Activated CD4-positive, alpha-beta T cell treated with anti-CD3 and anti-CD28 coated beads, Interleukin-2, amount 50 U/mL, for 16 hours (primary cell): ENCODE measurements at regions not wholly inside any gene's neighbourhood (a gene's known extent, or its start where the extent isn't known, plus 50 kb on each side); places are given as distances from the start of the nearest gene placed in this dataset.

Experiments
- DNase-seq: peaks from one replicate; pipeline ENCODE4 v3.0.0-alpha.2; 2020

DNA sequence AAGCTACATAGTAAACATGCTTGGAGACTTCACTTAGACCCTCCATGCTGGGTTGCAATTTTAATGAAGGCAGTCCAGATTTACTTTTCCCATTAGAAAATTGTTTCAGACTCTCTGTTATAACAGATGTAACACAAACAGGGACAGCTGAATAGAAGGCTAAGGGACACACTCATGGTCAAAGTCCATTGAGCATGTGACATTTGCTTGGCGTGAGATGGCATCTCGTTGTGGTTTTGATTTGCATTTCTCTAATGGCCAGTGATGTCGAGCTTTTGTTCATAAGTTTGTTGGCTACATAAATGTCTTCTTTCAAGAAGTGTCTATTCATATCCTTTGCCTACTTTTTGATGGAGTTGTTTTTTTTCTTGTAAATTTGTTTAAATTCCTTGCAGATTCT lies 358.2 kb upstream of the CLNK start:
- no peak for DNase-seq

DNA sequence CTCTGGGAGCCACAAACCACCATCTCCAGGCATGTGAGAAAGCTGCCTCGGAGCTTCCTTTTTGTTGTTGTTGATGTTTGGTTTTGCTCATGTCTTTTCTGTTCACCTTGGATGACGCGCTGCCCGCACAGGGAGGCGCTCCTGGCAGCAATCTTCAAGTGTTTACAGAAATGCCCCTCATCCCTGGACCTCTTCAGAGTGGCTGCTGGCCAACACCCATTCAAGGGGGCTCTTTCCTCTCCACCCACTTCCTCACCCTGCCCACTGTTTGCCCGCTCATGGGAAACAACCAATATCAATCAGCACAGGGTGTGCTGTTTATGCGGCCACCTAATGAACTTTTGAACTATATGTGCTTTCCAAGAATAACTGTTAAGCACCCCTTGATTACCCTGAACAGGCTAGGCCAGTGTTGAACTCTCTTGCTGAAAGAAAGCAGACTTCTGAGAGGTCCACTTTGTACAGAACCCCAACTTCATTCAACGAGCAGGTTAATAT lies 355.1 kb upstream of the CLNK start:
- DNase-seq = no peak

DNA sequence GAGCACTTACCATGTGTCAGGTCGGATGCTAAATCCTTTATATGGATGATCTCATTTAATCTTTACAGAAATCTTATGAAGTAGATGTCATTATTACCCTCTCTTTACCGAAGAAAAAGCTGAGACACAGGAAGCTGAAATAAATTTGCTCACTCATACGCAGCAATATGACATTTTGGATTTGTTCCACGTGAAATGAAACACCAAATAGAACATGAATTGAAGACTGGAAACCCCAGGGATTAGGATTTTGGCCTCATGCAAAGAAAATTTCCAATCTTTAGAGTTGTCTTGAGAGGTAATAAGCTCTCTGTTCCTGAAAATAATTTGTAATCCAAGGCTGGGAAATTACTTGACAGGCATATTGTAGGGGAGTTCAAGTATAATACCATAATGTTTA lies 354.4 kb upstream of the CLNK start:
- DNase-seq = no peak

DNA sequence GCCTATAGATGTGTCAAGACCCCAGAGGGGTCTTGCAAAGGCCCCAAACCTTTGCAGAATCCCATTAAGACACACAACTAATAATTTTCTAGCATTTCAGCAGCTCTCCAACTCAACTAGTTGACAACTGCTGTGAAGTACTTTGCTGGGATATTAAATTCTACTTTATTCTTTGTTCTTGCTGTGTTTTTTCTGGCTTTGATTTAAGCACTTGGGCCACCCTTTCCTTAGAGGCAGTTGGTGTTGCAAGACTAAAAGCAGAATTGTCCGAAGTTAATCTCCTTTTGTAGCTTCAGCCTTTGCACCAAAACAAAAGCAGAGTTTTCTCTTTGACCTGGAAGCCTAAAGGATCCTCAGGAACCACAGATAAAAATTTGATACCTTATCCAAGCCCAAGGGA lies 353.1 kb upstream of the CLNK start:
- DNase-seq = no peak

DNA sequence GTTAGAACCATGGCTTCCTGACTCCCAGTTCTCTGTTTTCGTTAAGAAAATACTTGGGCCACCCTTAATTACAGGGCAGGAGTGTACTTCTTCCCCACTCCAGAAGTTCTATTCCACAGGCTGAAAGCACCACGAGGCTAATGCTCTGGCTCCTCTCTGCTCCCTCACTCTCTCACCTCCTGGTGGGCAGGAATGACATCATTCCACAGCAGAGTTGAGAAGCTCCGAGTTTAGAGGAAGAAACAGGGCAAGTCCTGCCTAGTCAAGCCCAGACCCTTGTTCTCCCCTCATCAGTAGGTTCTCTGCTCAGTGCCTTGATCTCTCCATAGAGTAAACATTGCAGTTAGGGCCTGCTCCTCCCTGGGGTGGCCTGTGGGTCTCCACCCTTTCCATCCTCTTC lies 343.8 kb upstream of the CLNK start:
- DNase-seq = no peak

DNA sequence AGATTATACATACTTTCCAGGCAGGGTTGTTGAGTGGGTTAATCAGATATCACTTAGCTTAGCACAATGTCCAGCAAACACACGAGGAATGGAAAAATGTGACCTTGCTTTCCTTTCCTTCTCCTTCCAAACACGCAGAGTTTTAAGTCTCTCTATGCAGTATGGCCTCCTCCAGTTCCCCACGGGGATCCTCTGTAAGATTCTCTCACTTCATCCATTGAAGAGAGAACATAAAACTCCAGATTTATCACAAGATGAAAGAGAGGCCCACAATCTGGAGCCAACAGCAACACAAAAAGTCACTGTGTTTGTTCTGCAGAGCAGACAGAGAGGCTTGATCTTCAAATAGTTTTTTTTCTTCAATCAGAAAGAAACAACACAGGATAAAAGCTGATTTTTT lies 336.8 kb upstream of the CLNK start:
- no peak for DNase-seq

DNA sequence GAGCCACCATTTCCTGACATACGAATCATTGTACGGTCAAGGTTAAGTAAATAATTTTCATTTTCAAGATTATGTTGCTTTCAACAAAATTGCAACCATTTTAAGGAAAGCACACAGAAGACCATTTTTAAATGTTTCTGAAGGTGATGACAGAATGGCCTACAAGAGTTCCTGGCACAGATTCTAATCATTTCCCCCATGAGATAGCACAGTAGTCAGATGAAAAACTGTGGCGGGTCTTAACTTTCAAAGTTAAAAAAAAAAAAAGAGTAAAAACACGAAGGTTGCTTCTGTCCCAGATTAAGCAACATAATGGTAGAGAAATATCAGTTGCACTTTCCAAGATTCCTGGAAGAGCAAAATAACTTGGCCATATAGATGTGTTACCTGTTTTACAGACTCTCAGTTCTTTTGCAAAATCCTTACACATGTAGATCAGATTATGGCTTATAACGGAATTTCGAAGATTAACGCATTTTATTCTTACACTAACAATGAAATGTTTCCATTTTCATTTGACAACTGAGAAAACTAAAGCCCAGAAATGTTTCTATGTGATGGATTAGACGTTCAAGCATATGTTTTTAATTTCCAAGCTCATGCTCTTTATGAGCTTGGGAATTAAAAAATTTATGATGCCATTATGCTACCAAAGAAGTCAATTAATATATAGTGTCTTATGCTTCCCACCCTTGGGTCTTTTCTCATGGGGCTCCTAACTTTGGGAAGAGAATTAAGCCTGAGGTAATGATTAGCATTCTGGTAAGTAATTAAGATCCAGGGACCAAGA lies 335.1 kb upstream of the CLNK start:
- no peak for DNase-seq

DNA sequence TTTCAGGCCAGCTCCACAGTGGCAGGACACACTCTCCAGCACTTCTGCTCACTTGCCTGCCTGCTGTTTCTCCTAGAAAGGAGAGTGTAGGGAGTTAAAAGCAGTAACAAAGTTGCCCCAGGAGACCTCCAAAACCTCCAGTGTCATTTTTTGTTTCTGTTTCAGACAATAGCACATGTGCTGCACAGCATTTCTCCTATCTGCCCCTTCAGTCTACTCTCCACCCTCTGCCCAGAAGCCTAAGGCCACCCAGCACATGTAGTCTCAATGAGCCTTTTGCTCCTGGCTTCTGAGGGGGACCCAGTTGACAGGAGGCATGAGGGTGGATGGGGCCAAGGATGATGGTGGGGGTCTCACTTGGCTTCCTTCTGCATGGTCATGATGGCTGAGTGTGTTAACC lies 329.6 kb upstream of the CLNK start:
- DNase-seq = no peak

DNA sequence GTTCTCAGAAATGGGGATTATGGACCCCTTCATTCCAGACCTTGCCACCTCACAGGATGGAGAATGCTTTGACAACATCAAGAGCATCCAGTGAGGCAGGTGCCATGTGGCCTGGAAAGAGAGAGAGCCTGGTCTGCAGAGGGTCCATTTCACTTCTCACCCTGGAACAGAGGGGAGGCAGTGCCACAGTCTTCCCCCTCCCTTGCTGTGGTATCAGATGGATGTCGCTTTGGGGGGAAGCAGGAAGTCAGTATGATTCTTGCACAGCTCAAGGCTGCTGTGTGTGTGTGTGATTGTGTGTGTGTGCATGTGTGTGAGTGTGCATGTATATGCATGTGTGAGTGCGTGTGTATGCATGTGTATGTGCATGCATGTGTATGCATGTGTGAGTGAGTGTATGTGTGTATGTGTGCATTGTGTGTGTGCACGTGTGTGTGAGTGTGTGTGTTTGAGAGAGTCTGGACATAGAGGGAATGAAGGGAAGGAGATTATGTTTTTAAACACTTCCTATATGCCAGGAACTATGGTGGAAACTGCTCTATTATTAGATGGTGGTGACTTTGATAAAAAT lies 328.6 kb upstream of the CLNK start:
- DNase-seq = no peak

DNA sequence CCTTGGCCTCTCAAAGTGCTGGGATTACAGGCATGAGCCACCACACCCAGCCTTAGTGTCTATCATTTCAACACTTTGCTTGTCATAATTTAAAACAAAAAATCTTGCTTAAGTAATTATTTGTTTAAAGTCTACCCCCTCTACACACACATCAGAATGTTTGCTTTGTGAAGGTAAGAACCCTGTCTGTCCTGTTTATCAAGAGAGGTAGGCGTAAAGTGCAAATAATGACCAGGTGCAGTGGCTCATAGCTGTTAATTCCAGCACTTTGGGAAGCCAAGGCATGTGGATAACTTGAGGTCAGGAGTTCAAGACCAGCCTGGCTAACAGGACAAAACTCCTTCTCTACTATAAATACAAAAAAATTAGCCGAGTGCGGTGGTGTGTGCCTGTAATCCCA lies 326.7 kb upstream of the CLNK start:
- DNase-seq = no peak

DNA sequence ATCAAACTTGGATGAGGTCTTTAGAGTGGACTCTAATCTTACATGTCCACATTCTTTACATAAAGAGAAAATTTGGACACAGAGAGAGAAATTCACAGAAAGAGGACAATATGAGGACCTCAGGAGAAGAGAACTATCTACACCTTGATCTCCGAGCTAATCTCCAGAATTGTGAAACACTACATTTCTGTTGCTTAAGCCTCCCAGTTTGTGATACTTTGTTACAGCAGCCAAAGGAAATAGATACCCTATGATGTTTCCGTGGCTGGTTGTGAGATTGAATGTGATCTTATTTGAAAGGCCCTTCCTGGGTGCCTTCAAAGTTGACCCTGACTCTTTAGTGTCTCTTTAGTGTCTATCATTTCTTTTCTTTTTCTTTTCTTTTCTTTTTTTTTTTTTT lies 326.1 kb upstream of the CLNK start:
- no peak for DNase-seq

DNA sequence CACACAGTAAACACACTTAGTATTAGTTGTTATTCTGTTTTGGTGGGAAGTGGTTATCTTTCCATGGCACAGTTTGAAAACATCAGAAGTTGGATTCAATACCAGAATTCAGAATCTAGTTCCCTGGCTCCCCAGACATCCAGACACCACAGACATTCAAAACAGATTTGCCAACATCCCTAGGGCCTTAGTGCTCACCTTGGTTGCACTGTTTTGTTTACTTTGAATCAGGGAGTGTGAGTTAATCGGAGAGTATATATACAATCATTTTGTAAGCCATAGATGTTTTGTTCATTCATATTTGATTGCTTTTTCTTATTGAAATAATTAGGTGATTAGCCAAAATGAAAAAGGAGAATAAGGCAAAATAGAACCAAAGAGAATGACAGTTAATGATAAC lies 324.7 kb upstream of the CLNK start:
- no peak for DNase-seq

DNA sequence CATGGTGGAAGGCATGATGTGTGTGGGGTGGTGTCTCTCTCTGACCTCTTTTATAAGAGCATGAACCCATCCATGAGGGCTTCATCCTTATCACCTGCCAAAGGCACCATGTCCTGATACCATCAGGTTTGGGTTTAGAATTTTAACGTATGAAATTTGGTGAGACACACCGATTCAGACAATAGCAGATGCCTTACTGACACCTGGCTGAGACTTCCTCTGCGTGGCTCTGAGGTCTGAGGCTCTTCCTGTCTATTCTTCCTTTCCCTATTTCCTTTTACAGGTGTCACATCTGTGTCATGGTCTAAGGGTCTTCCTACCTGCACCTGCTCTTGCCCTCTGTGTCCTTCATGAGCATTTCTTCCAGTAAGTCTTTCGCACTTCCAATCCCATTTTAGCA lies 320.7 kb upstream of the CLNK start:
- no peak for DNase-seq

DNA sequence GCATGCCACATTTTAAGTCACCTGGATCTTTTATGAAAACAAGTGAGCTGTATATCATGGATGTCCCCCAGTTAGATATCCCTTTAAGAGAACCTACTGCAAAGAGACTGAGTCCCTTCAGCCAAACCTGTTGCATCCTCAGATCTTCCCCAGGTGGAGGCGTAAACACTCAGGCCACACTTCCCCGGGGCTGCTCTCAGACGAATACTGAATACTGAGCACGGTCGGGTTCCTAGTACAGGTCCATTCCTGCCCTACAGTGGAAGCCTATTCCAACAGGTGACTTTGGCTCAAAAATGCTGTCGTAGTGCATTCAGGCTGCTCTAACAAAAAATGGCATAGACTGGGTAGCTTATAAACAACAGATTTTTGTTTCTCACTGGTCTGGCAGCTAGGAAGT lies 320.2 kb upstream of the CLNK start:
- no peak for DNase-seq

DNA sequence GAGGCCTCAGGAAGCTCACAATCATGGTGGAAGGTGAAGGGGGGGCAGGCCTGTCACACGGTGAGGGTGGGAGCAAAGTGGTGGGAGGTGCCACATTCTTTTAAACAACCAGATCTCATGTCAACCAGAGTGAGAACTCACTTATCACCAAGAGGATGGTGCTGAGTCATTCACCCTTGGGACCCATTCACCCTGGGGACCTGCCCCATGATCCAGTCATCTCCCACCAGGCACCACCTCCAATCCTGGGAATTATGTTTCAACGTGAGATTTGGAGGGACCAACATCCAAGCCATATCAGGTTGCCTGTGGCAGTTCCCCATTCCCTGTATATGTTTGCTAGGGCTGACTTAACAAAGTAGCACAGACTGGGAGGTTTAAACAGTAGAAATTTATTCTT lies 318.4 kb upstream of the CLNK start:
- DNase-seq = no peak

DNA sequence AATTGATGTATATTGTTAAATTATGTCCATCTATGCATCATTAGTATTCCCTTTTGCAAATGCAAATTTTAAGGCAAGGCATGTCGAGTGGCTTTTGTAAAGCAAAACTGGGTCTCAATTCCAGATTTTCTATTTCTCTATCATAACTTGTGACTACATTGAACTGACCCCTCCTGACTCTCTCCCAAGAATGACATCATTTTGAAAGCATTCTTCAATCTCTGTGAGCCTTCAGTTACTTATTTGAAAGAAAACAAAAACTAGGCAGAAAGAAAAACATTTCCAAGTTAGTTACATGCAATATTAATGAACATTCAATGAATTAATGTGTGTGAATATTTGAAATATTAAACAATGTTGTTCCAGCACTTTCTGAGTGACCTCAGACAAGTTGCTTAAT lies 314.3 kb upstream of the CLNK start:
- no peak for DNase-seq

DNA sequence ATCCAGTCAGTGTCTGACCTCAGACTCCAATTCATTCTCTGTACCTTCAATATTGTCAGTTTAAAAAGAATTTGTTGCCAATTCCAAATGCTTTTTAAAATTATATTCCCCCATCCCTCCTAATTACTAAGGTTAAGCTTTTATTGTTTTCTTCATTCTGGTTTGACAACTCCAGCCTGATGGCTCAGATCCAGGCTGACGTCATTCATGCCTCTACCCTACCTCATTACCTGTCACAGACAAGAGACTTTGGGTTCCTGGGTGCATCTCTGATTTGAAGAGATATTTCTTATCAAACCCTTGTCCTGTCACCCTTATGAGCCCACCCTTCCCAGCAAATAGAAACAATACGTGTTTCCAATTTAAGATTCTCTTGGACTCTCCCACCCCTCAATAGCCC lies 300.2 kb upstream of the CLNK start:
- no peak for DNase-seq

DNA sequence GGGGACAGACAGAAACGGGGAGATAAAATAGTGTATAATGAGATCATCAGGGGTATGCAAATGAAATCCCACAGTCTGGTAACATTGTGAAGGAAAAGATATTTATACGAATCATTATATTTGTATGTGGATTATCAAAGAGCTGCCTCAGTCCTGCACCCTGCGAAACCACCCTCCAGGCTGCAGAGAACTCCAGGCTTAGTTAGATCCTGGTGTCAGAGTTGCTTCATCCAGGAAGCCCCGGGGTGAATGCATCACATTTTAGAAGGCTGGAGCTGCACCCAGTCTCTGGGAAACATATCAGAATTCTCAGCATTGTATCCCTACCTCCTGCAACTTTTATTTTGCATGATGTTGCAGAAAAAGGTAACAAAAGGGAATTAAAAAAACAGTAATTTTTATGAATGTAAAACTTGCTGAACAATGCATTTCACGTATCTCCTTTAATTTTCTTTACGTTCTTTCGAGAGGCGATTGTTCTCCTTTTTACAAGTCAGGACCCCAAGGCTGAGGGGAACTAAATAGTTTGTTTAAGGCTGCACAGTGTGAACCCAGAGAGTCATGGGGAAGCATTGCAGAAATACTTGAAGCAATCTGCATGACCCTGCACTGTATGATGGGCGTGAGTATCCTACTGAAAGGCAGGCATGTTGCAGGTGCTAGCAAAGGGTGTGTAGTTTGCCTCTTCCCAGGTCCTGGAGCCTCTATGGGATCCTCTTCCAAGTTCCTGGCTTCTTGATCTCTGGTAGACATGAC lies 299.5 kb upstream of the CLNK start:
- DNase-seq = no peak

DNA sequence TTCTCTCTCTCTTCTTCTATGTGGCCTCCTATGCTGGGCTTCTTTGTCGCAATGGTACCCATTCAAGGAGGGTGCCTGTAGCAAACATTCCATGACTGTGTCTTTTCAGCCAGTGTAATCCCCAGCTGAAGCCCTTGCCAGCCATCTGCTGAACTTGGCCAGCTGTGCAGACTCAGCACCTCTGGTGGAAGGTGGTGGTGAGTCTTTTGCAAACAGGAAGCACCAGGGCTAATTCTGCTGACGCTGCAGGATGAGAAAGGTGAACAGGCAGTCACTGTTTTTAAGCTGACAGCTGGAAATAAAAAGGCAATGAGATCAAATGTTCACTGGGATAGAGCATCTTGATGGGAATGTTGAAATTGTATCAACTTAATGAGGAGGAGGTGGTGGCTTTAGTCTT lies 298.7 kb upstream of the CLNK start:
- DNase-seq = no peak

DNA sequence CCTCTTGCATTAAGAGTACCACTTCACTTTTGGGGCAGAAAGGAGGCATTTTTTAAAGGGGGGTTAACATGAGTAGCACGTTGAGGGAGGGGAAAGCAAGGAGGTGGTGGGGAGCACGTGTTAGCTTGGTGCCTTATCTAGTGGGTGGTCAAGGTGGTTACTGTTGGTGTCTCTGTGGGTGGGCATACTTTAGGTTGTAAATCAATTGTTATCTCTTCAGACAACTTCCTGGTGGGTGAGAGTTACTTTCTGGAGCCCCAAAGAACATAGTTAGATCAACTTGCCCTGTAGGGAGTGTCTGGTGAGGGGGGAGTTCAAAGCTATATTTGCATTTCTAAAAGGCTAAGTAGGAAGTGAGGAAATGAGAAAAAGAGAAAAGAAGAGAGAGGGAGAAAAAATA lies 297.7 kb upstream of the CLNK start:
- DNase-seq = no peak

DNA sequence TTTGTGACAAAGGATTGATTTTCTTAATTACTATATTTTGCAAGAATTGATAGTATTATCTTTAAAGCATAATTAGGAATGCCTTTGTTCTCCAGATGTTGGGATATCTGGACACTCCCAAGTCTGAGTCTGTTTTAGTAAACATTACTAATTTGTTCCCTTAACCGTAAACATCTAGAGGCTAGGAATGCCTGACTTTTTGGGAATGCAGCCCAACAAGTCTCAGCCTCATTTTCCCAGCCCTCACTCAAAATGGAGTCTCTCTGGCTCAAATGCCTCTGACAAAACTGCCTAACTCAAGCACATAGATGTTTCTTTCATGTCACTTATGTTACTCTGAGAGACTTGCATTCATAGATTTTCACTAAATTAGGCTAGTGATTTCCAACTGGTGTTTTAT lies 297.0 kb upstream of the CLNK start:
- DNase-seq = no peak

DNA sequence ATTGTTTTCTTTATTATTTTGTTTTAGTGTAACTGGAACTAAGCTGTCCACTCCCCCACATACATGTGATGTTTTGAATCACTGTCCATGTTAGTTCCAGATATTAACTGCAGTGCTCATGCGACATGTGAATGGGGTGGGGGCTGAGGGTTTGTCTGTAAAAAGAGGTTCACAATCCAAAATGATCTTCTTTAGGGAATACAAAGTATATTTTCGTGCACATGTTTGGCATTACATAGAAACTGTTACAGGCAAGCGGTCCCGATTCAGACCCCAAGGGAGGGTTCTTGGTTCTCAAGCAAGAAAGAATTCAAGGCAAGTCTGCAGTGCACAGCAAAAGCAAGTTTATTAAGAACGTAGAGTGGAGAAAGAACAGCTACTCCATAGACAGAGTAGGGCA lies 296.5 kb upstream of the CLNK start:
- DNase-seq = no peak

DNA sequence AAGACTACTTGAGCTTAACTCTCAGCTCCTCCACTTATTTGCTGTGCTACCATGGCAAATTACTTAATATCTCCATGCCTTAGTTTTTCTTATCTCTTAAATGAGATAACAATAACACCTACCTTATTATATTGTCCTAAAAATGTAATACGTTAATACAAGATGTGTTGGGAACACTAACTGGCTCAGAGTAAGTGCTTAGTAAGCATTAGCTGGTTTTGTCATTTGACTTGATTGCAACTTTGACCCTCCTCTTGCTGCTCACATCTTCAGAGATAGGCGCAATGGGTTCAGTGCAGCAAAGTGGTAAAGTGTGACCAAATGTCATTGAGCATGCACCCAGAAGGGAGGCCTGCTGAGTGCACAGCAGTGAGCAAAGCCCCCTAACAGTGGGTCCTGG lies 294.5 kb upstream of the CLNK start:
- DNase-seq = no peak

DNA sequence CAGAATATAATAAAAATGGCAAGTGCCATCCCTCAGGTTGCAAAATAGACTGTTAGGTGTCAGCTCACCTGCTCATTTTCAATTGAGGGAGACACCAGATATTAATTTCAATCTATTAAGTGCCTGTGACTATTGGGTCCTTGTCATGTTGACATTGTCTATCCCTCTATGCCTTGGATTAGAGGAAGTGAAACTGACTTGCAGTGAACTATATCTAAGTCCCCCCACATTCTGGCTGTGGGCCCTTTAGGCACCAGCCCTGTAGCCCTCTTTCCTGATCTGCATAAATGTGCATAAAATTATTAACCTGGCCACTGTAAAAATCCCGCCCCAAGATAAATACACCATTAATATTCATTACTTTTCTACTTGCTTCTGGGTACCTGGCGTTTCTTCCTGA lies 293.0 kb upstream of the CLNK start:
- DNase-seq = no peak
